ENCODE measurements at regions not wholly inside any gene's neighbourhood (a gene's known extent, or its start where the extent isn't known, plus 50 kb on each side); places are given as distances from the start of the nearest gene placed in this dataset.

- TF ChIP-seq CTCF (IDR thresholded peaks at IDR 0.05) = no peak
- no peak for TF ChIP-seq POLR2A (IDR thresholded peaks at IDR 0.05)
These were observed 435.1 kb downstream of the MTX2 start for GRCh38 chr2:176704282-176704858.
